Activated CD4-positive, alpha-beta T cell treated with anti-CD3 and anti-CD28 coated beads for 24 hours (primary cell): ENCODE measurements at regions not wholly inside any gene's neighbourhood (a gene's known extent, or its start where the extent isn't known, plus 50 kb on each side); places are given as distances from the start of the nearest gene placed in this dataset.
"Not testable (repeated sequence)": the region's sequence is repeated elsewhere in the genome, so short reads cannot be mapped to it uniquely, and the experiment has no call there.

Experiments used
- DNase-seq, 2 donors: peaks; one replicate each; pipeline ENCODE4 v3.0.0-alpha.2; 2020; ENCODE audit warnings: low read depth in 2 of 2

DNA sequence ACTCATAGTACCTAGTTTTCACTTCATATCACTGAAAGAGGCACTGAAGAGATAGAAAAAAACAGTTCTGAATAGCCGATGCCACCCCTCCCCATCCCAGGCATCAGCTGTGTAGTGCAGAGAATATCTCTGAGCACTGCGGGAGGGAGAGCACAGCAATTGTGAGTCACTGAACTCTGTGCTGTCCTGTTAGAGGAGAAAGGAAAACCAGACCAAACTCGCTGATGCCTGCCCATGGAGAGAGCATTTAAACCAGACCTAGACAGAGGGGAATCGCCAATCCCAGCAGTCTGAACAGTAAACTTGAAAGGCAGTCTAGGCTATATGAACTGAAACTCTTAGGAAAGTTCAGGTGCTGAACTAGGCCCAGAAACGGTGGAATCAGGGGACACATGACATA is 120.1 kb upstream of the SLC30A5 start:
- DNase-seq: no peak

DNA sequence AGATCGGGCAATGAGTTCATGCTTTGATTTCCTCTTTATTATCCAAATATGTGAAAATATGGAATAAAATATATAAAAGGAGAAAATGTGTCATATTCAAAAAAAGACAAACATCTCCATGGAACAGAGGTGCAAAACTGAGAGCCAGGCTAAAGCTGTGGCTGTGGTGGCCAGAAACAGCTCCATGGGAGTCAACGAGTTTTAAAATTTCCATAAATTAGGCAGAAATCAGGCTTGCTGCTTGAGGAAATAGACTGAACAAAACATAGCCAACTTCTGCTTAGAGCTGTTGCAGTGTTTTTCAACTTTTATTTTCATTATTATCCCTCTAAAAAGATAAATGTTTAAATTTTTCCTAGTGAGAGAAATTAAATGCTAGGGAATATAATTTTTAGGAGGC is 110.8 kb upstream of the SLC30A5 start:
- DNase-seq: no peak

DNA sequence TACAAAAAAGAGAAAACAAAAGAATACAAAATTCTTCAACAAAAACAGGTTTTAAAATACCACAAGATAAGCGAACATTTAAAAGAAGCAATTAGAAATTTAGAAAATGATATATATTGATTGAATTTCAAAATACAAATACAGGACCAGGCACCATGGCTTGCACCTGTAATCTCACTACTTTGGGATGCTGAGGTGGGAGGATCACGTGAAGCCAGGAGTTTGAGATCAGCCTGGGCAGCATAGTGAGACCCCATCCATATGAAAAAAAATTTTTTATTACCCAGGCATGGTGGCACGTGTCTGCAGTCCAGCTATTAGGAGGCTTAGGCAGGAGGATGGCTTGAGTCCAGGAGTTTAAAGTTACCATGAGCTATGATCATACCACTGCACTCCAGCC is 109.9 kb upstream of the SLC30A5 start:
- DNase-seq: no peak

DNA sequence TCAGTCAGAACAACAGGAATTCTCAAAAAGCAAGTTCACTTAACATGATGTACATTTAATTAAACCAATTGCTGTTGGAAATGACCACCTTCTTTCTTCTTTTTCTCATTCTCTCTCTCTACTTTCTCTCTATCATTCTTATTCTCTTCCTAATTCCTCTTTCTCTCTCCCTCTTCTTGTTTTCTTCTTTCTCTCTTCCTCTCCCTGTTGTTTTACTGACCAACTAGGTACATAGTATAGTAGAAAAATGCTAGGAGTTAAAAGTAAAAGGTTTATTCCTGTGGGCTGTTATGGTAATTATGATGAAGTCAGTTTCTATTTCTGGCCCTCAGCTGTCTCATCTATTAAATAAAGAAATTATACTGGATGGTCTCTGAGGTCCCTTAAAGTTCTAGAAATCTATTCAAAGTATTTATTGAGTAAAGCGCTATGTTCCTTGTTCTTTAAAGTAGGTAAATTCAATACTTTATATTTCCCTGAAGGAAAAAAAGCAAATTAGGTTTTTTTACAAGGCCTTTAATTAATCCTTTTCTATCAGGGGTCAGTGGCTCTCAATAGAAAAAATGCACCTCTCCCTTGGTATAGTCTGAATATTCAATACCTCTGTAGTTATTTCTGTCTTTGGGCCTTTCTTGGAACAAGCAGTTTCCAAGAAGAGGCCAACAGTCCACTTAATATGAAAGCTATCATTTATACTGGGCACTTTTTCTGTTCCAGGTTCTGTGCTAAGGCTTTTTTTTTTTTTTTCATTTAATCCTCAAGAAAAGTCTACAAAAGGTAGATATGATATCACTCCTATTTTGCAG is 102.3 kb upstream of the SLC30A5 start:
- no peak for DNase-seq

DNA sequence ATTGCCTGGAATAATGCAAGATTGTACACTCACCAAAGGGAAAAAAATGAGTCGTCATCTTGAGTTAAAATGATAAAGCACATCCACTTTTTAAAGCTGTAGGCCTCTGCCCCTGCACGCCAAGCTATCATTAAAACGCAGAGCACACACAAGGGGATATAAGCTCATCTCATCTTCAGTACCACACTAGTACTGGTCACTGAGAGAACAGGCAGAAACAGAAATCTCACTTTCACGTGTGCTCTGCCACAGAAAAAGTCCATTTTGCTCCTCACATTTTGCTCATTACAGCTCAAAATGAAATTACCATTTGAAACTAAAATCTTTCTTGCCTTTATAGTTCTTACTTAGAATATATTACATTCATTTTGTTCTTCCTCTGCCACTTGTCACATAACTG is 99.2 kb upstream of the SLC30A5 start:
- no peak for DNase-seq

DNA sequence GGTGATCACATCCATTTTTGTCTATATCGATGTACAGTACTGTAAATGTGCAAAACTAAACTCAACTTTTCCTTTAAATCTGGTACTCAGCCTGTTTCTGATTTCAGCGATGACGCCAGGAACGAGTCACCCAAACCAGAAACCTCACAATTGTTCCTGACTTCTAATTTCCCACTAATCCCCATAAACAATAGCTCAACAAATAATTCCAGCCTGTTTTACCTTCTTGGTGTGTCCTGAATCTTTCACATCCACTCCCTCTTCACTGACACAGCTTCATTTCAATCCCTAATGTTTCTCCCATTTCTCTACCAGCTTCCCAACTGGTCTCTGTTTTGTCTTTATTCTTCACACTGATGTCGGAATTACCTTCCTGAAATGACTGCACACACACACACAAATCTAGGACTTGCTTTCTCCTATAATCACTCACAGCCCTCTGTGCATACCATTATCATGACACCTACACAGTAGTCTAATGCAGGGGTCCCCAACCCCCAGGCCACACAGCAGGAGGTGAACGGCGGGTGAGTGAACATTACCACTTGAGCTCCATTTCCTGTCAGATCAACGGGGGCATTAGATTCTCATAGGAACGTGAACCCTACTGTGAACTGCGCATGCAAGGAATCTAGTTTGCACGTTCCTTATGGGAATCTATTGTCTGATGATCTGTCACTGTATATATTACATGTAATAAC is 97.8 kb upstream of the SLC30A5 start:
- DNase-seq: no peak

DNA sequence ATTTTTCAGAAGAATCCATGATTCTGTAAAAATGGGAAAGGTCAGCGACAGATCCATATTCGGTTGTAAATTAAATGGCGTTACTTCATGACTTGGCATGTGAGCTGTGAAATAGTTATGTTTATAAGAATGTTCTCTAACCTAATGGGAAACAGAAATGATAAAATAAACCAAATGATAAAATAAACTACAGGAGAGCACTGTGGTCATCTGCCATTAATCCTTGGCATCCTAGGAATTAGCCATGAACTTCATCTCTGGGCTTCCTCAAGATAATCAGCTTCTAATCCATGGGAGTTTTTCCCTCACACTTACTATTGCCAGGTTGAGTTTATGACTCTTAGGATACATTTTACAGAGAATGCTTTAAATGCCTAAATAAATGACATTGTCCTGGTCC is 94.6 kb upstream of the SLC30A5 start:
- no peak for DNase-seq

DNA sequence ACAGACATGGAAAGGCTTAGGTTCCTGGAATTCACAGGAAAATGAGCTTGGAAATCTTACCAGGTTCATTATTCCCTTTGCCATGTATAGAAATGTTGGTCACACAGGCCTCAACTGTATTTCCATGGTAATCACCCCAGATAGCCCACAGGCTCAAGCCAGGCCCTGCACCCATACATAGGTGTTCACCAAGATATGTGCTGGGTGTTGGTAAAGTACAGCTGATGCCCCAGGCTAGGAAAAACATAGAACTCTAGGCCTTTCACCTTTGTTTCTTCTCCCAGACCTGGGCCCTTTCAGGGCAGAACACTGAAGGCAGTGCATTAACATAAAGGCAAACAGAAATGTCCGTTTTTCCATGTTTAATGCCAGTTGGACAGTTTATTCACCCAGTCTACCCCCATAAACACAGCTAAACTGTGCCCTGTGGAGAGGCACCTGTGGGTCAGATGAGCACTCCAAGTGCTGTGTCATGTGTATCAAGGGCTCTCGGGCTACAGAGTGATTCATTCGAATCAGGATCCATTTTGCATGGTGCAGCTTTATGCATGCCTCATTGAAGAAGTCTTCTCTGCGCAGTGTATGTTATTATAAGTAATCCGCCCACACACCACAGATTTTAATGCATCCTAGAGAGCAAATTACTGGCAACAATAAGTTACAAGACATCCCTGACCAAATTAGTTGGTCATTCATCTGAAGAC is 93.4 kb upstream of the SLC30A5 start:
- DNase-seq: no peak

- no peak for DNase-seq
These were observed 92.9 kb upstream of the SLC30A5 start for GRCh38 chr5:69000949-69001348.

DNA sequence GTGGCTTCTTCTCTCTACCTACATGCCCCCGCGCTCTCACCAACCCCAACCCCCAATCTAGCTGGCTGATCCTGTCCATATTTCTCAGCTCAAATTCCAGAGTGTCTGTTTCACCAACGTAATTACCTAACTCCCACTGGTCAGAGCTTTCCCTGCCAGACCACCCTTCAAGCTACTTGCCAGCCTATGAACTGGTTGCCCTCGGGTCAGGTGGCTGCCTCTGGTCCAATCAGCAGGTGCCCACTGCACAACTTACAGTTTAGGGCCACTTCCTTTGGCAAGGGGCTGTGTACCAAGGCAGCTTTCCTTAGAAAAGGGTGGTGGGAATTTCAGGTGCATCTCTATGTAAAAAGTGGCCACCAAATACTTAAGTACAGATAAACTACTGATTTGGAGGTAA is 92.2 kb upstream of the SLC30A5 start:
- no peak for DNase-seq

DNA sequence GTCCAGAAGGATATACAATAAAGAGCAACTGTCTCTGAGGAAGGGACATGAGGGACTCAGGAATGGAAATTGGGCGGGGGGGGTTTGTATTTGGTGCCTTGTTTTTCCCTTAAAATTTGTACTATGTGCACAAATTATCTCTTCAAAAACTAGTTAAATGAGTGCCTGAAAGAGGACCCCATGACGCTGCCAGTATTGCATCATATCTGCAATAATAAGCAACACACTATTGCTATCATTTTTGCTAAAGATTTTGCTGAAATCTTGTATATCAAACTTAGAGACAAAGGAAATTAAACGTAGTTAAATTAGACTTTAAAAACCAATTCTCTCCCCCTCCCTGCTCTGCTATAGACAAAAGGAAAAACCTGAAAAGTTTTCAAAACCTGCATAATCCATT is 89.7 kb upstream of the SLC30A5 start:
- no peak for DNase-seq

- DNase-seq: no peak
These were observed 89.1 kb upstream of the SLC30A5 start for GRCh38 chr5:69004676-69005075.

DNA sequence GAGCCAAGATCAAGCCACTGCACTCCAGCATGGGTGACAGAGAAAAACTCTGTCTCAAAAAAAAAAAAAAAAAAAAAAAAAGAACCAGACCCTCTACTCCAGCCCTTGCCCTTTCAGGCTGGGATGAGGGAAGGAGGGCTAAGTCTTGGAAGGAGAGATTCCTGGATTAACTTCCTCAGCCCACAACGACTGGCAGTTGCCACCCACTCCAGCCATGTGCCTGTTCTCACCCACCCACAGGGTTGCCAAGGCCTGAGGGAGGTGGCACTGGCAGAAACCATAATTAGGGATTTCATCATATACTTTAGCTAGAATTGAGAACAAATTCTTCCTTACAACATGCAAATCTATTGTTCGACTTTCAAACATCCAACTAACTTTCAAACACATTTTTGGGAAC is 87.8 kb upstream of the SLC30A5 start:
- DNase-seq: no peak

DNA sequence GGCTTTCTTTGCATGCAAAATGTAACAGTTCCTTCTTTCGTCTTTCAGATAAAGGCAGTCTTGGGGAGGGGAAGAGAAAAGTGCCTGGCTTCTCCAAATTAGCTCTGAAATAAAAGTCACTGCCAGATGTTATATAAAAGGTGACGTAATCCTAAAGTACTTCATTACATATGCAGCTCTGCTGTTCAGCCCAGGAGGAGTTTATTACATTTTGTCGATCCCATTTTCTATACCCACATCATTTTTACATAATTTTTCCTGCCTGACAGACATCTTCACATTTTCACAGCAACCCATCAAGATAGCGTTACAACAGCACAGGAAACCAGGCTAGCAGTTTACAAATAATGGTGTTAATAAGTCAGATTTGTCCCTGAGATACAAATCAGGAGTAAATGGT is 86.7 kb upstream of the SLC30A5 start:
- no peak for DNase-seq

GRCh38 chr5:69007726-69008368 is 86.0 kb upstream of the SLC30A5 start:
- peak; percentile 54 to 63 for DNase-seq

- no peak for DNase-seq
These were observed 83.3 kb upstream of the SLC30A5 start for GRCh38 chr5:69010476-69010875.

DNA sequence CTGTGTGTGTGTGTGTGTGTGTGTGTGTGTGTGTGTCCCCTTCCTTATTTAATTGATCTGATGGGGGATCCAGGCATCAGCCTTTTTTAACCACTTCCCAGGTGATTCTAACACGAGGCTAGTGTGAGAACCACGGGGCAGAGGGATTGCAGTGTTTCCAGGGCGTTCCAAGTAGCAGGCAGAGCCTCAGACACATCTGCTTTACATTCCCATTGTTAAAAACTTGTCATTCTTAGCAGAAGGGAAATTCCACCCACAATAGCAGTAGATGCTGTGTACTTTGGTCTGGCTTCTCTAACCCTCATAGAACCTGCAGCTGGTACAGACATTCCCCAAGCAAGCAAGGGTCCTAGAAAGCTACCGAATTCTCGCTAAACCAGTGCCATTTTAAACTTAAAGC is 81.9 kb upstream of the SLC30A5 start:
- no peak for DNase-seq

DNA sequence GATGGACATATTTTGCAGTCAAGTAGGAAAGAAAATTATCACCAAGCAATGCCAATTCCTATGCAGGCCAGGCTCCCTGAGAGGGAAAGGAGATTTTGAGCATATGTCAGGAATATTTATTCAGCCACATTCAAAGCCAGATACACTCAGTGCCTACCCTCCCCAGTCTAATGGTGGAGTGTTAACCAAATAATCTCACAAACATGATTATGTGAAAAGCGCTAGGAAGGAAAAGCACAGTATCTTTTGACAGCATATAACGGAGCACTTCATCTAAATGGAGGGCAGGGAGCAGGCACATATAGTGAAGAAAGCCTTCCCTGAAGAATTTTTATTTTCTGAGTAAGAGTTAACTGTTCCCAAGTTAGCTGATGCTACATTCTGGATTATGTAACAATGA is 80.3 kb upstream of the SLC30A5 start:
- no peak for DNase-seq

- not testable (repeated sequence) for DNase-seq
These were observed 79.8 kb upstream of the SLC30A5 start for GRCh38 chr5:69014007-69014406.

DNA sequence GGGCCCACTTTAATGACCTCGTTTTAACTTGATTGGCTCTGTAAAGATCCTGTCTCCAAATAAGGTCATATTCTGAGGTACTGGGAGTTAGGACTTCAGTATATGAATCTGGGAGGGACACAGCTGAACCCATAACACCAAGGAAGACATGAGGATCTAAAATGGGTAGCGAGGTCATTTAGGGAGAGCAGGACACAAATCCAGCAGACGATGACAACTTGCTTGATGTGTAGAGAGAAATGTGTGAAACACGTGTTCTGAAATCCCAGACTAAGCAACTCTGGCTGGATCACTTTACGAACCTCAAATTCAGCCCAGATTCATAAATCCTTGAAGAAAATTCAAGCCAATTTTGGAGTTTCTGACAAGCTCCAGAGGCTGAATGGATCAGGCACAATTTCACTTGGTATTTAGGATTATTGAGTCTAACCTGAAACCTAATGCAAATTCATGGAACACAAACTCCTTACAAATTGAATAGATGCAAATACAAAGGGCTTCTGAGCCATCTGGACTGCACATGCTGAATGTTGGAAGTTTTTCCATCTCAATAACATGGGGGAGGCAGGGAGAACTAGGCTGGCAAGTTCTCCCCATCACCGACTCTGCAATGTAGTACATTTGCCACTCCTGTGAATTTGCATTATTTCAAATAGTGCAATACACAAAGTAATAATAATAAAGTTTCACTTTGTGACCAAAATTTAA is 74.0 kb upstream of the SLC30A5 start:
- no peak for DNase-seq

DNA sequence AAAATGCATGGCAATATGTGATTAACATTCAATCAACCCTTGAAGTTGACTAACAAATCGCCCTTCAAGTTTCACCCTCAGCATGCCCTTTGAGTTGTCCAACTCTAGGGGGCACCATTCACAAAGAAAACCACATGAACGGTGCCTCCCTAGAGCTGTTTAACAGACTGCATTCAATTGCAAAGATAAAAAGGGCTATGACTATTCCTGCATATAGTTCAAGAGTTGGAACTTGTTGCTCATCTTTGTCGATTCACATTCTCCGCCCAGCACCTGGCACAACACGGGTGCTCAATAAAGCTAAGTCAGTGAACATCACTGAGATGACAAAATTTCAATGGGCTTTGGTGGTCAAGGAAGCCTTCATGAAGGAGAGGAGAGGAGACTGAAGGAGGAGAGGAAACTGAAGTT is 69.6 kb upstream of the SLC30A5 start:
- DNase-seq: no peak

DNA sequence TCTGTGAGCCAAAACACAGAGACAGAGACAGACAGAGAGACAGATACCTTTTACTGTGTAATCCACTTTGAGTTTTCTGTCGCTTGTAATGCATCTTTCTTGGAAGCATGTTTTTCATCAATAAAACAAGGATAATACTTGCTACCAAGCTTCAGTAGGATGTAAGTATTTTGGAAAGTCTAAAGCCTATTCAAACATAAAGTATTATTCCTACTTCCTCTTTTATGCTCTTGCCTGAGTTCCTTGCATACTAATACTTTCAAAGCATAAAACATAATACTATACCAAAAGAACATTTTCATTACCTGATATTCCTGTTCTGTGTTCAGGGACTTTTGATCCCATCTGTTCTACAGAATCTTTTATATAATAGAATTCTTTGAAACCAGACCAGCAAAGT is 64.5 kb upstream of the SLC30A5 start:
- DNase-seq: no peak
